Right hindlimb (tissue), 1 donor: ENCODE measurements at regions not wholly inside any gene's neighbourhood (a gene's known extent, or its start where the extent isn't known, plus 50 kb on each side); places are given as distances from the start of the nearest gene placed in this dataset.
"Not testable (repeated sequence)": the region's sequence is repeated elsewhere in the genome, so short reads cannot be mapped to it uniquely, and the experiment has no call there.

Source experiments
- DNase-seq: peaks from one replicate; pipeline ENCODE4 v3.0.0-alpha.2; 2018

DNA sequence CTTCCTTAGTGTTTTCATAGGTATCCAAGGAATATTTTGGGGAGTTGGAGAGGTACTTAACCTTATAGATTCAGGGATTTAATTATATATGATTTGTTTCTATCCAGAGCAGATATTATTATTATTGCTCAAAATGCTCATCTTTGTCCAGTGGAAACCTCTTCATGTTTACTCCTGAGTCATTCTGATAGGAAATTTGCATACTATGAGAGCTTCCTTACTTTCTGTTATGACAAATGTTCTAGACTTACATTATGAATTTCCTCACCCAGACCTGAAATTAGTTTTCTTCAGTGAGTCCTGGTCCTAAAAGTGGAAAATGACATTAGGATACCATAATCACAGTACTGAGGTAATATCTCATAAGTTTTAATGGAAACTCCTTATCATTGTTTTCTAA is 57.5 kb upstream of the PLPPR5 start:
- DNase-seq: no peak

DNA sequence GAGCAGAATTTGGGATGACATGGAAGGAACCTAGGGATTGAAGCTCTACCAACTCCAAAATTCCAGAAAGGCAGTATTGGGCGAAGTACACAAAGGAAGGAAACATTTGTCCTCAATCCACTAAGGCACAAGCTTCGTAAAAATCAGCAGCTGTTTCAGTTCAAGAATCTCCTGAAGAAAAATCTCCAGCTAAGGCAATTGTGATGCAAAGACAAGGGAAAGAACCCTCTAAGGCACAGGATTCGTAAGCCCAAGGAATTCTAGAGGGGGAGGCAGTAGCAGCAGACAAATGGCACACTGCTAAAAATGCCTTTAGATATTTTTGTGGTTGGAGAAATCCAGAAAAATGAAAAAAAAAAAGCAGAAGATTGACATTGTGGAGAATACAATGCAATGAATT is 64.5 kb upstream of the PLPPR5 start:
- DNase-seq: no peak

GRCh38 chr1:99078529-99078928 is 73.9 kb upstream of the PLPPR5 start:
- not testable (repeated sequence) for DNase-seq

- no peak for DNase-seq
Measured at GRCh38 chr1:99082366-99082765, 77.7 kb upstream of the PLPPR5 start.

DNA sequence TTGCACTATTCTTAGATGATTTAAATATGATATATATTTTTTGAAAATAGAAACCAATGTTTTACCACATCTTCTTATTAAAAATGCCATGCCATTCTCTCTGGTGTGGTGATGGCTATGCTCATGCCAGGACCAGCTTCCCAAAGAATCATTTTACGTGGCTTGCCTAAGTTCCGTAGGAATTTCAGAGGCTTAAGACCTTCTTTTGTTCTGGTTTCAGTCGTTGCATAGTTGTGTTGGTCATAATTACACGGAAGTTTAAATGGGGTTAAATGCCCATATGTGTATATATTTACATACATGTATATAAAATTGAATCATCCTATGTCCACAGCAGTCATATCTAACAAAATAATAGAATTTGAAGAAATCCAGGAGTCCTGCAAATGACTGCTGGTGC is 78.7 kb upstream of the PLPPR5 start:
- no peak for DNase-seq

DNA sequence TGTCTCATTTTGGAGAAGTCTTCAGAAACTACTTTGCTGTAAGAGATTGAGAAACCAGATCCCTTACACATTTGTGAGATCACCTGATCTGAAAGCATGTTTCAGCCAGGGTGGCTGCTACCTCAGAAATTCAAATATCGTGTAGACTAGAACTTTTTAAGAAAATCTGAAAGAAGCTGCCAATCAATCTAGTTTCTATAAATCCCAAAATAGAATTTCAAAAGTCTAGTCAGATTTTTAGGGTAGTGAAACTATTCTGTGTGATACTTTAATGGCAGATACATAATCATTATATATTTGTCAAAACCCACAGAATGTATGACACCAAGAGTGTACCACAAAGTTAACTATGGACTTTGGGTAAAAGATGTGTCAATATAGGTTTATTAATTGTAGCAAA is 79.9 kb upstream of the PLPPR5 start:
- DNase-seq: no peak

DNA sequence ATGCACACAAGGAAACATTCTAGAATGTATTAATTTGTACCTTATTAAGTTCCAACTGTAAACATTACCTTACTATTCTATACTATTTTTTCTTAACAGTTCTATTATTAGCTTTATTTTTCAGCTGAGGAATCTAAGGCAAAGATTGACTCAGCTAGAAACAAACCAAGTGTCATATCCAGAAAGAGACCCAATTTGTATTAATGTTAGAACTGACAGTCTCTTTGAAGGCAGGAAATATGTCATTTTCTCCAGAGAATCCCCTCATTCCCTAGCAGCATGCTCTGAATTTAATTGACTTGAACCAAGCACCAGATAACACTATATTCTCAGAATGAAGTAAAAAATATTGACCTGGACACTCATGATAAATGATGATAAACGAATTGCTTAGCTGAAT is 81.4 kb upstream of the PLPPR5 start:
- no peak for DNase-seq

- DNase-seq: no peak
Measured at GRCh38 chr1:99098589-99098988, 93.9 kb upstream of the PLPPR5 start.

GRCh38 chr1:99106274-99106673 is 101.6 kb upstream of the PLPPR5 start:
- DNase-seq: no peak

DNA sequence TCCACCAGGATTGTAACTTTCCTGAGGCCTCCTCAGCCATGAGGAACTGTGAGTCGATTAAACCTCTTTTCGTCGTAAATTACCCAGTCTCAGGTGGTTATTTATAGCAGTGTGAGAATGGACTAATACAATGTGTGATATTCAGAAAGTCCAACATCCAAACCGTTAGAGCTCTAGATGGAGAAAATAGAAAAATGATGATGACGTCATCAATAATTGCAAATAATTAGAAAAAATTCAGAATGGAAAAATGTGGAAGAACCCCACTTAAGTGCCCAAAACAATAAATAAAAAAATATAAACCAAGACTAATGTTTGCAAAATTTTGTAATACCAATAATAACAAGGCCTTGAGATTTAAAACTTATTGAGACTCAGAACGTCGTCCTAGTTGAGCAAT is 103.0 kb upstream of the PLPPR5 start:
- no peak for DNase-seq

DNA sequence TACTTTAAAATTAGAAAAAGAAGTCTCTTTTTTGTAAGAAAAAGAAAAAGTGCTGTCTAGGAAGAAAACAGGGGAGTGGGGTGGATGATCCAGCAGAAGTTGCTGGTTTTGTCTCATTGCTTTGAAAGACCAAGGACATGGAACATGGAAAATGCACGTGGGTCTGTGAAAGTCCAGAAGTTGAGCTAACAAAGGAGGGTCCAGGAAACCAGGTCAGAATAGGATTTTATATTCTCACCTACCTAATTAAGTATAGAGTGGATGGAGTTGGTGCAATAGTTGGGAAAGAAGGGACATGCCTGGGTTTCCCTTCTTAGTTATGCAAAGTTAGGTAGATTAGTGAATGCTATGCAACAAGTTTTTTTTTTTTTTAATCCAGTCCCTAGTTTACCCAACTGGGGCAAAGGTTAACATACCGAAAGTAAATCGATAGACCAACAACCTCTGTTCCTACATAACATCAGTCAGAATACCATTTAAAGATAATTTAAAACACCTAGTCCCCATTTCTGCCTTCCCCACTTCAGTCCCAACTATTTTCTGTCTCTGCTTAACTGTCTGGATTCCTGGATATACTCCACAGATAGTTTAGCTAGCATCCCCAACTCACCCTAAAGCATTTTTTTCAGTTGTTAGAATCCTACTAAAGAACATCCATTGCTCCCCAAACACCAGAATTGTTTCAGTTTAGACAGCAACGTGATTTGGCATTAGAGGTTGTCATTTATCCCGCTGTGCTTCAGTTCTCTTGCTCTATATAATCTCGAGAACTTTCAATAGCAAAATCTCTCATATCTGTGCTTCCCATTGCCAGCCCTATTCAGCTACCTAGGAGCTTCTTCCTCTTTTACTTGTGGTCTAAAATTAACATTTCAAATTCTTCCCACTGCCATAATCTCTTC is 105.7 kb upstream of the PLPPR5 start:
- DNase-seq: no peak

DNA sequence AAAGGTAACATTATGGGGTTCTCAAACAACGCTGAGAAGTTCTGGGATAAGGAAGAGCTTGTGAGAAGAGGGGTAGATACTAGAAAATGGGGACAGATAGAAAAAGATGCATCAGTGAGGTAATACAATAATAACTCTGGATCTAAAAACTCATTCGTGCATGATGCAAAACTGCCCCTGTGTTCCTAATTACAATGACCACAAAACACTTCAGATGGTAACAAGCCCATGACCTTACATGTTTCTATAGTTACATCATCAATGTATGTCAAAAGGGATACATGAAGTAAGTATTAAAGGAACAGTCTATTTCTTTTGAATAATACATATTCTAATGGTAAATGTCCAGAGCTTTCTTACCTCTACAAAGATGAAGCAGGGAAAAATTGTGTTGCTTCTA is 110.6 kb upstream of the PLPPR5 start:
- DNase-seq: no peak

DNA sequence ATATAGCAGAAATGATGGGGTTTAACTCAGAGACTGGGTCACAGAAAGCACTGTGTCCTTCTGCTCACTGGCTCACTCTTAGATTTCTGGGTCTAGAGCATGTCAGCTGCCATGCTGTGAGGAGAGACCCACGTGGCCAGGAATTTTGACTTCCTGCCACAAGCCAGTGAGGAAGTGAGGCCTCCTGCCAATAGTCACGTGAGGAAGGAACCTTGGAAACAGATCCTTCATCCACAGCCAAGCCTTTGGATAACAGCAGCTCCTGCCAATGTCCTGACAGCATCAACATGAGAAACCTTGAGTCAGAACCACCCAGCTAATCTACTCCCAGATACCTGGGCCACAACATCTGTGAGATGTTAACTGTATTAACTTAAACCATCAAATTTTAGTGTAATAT is 114.5 kb upstream of the PLPPR5 start:
- DNase-seq: peak; percentile 22

GRCh38 chr1:99122039-99122438 is 117.4 kb upstream of the PLPPR5 start:
- no peak for DNase-seq

DNA sequence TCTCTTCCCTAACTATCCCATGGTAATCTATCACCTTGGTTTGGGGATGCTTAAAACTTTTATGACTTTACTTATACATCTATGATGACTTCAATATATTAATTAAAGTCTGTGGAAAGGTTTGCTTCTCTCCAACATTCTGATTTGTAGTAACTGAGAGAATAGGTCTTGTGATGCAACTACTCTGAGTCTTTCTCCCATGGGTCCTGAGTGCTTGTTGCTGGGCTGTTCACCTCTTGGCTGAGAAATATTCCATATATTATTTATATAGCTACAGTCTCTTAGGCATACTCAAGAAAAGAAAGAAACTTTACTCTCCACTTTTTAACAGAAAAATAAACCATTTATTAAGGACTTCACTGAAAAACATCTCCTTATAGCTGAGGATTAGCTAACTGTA is 119.3 kb upstream of the PLPPR5 start:
- DNase-seq: no peak

DNA sequence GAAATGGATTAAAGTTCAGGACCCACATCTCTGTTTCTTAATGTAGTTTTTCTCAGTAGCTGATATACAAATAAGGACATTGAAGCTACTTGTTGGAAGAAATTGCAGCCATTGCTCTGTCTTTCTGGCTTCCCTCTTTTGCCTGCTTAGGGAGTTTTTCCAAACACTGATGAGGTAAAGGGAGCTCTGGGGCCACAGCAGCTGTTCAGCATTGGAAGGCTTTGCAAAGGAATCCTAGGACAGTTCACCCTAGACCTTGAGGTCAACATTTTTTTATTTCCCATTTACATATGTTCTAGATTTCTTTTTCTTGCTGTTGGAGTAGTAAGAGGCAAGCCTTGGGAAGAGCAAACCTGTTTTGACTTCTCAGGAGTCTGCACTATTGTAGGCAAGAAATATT is 126.9 kb upstream of the PLPPR5 start:
- DNase-seq: peak; percentile 46

GRCh38 chr1:99133756-99134500 is 129.3 kb upstream of the PLPPR5 start:
- DNase-seq: peak; percentile 47

- no peak for DNase-seq
Measured at GRCh38 chr1:99137554-99138206, 126.6 kb upstream of the PLPPR4 start.

DNA sequence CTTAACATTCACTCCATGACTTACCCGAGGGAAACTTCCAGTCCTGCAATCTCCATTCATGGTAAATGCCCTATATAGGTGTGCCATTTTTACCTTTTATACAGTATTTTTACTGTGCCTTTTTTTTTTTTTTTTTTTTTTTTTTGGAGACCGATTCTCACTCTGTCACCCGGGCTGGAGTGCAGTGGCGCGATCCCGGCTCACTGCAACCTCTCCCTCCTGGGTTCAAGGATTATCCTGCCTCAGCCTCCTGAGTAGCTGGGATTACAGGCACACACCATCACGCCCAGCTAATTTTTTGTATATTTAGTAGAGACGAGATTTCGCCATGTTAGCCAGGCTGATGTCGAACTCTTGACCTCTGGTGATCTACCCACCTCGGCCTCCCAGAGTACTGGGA is 124.4 kb upstream of the PLPPR4 start:
- no peak for DNase-seq

DNA sequence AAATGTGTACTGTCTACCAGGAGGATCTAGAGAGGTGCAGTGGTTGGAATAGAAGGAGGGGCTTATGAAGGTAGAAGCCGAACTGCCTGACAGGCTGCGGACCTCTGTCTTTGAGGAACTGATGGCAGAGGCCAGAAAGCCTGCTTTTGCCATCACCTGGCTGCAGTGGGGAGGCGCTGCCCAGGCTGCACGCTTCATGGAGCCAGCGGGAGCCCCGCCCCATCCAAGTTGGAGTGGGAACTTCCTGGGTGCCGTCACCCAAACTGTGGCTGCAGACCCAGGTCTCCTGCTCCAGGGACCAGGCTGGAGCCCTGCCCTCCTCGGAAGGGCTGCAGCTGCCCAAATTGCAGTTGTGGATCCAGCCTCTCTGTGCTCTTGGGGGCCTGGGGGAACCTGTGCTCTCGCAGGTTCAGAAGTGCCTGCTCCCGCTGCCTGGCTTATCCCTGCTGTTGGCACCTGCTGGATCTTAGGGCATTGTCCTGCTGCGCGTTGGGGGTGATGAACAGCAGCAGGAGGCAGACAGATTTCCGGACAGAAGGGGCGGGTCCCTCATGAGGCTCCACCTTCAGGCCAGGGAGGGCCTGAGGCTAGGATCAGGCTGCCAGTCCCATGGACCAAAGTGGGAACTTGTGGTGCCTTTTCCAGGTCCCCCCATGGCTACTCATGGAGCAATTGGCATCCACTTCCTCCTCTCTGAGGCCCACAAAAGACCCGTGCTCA is 118.0 kb upstream of the PLPPR4 start:
- no peak for DNase-seq

DNA sequence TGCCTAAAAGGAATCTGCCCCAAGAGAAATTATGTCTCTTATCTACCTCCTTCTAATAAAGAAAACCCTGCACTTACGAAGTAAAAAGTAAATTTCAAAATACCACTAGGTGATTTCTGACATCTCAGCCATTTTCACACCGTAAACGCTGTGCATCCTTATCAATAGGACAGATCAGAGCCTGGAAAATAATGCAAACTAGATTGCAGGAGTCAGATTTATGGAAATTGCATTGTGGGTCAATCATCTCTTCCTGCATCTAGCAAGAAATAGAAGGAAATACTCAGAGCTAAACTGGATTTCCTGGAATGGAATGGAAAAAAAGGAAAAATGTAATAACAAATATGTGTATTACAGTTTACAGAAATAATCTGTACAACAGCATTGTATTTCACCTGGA is 114.3 kb upstream of the PLPPR4 start:
- no peak for DNase-seq

GRCh38 chr1:99152132-99152531 is 112.2 kb upstream of the PLPPR4 start:
- no peak for DNase-seq

GRCh38 chr1:99163671-99164070 is 100.6 kb upstream of the PLPPR4 start:
- DNase-seq: no peak
